Small intestine (tissue), 7 donors: ENCODE measurements at regions not wholly inside any gene's neighbourhood (a gene's known extent, or its start where the extent isn't known, plus 50 kb on each side); places are given as distances from the start of the nearest gene placed in this dataset.
"Not testable (repeated sequence)": the region's sequence is repeated elsewhere in the genome, so short reads cannot be mapped to it uniquely, and the experiment has no call there.

Experiments
- DNase-seq, 2 donors: peaks; one replicate each; pipeline versions ENCODE4 v3.0.0 to v3.0.0-alpha.2; 2013
- FAIRE-seq: peaks from 2 replicates; lab custom pipeline; 2012; peaks lifted over from hg19 to GRCh38; lab: Jason Lieb, UNC
- H3K27ac ChIP-seq, 3 donors: one replicate each; pipeline ENCODE4 v1.5.1; 2013; ENCODE audit warnings: low read length in 2 of 3, mild to moderate bottlenecking in 2 of 3, control low read depth in 1 of 3, inconsistent platforms in 1 of 3, low read depth in 1 of 3, moderate library complexity in 1 of 3
- H3K27me3 ChIP-seq, 3 donors: one replicate each; pipeline ENCODE4 v1.6.1; 2013; ENCODE audit warnings: low read length in 3 of 3, inconsistent platforms in 1 of 3; ENCODE audit not compliant: control insufficient read depth in 3 of 3, insufficient read depth in 3 of 3
- H3K36me3 ChIP-seq, 3 donors: one replicate each; pipeline ENCODE4 v1.6.1; 2013; ENCODE audit warnings: low read length in 3 of 3, inconsistent platforms in 1 of 3, low read depth in 1 of 3, mild to moderate bottlenecking in 1 of 3, moderate library complexity in 1 of 3; ENCODE audit not compliant: control insufficient read depth in 3 of 3, insufficient read depth in 2 of 3
- H3K4me1 ChIP-seq, 3 donors: one replicate each; pipeline ENCODE4 v1.6.1; 2013; ENCODE audit warnings: low read length in 2 of 3, inconsistent platforms in 1 of 3, low read depth in 1 of 3, mild to moderate bottlenecking in 1 of 3, moderate library complexity in 1 of 3; ENCODE audit not compliant: control insufficient read depth in 3 of 3, insufficient read depth in 2 of 3
- H3K4me3 ChIP-seq, 3 donors: one replicate each; pipeline ENCODE4 v1.5.1; 2013; ENCODE audit warnings: low read length in 3 of 3, control low read depth in 1 of 3, inconsistent platforms in 1 of 3, low read depth in 1 of 3, mild to moderate bottlenecking in 1 of 3, moderate library complexity in 1 of 3
- H3K9me3 ChIP-seq, 2 donors: one replicate each; pipeline ENCODE4 v1.6.1; 2013; ENCODE audit warnings: low read depth in 1 of 2, low read length in 1 of 2; ENCODE audit not compliant: control insufficient read depth in 2 of 2, insufficient read depth in 1 of 2
- WGBS, 3 donors: extraction: QIAGEN DNeasy Blood & Tissue Kit; methylation state at CpG; one replicate each; pipeline ENCODE4 v1.1.7; 2013; 5-methylcytosine and 5-hydroxymethylcytosine counted together
- donor health status: healthy with polysubstance abuse.
- donor health status: control.
- donor health status: control.
- donor health status: Bipolar disorder and iron deficiency.
- donor health status: healthy.

DNA sequence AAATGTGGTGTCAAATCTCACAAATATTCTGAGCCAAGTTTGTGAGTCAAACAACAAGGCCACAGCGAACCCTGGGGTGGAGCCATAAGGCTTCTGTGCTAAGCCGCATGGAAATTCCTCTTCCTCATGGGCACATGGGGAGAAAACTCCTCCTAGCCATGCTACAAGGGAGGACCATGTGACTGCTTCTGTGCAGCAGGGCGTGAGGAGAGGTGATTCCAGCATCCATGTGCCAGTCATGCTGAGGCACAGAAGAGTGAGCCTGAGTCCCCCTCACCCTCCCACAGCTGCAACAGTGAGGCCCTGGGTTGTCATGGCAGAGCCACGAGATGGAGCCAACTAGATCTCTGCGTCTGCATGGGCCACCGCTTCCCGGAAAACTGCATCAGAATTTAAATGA lies 488.8 kb upstream of the RAB6C start:
- no peak overlapping the region for H3K27ac ChIP-seq
- peaks cover 0 to 10% (median 0%) of the 10 kb centered on the region in 3 donors for H3K4me1 ChIP-seq
- no peak for DNase-seq
- no peaks in the 10 kb centered on the region for H3K27me3 ChIP-seq
- H3K9me3 ChIP-seq, result no peaks in the 10 kb centered on the region
- WGBS, 3 donors, result 74 to 81% (median 76%) methylated on average over 7 of the region's 7 CpGs
- FAIRE-seq, result no peak
- H3K4me3 ChIP-seq, result no peak overlapping the region
- no peaks in the 10 kb centered on the region for H3K36me3 ChIP-seq

- Histone ChIP-seq H3K4me1 (peaks cover 0 to 10% (median 0%) of the 10 kb centered on the region in 3 donors), H3K36me3 (no peaks in the 10 kb centered on the region), H3K27me3 (no peaks in the 10 kb centered on the region), H3K27ac (no peak overlapping the region), H3K4me3 (no peak overlapping the region), H3K9me3 (no peaks in the 10 kb centered on the region)
- FAIRE-seq, result no peak
- 8 to 35% (median 30%) methylated on average over 2 of the region's 2 CpGs for WGBS, 3 donors
- peak; percentile 75 to 86 for DNase-seq
Observed at GRCh38 chr2:129491308-129491707, 488.2 kb upstream of the RAB6C start.

DNA sequence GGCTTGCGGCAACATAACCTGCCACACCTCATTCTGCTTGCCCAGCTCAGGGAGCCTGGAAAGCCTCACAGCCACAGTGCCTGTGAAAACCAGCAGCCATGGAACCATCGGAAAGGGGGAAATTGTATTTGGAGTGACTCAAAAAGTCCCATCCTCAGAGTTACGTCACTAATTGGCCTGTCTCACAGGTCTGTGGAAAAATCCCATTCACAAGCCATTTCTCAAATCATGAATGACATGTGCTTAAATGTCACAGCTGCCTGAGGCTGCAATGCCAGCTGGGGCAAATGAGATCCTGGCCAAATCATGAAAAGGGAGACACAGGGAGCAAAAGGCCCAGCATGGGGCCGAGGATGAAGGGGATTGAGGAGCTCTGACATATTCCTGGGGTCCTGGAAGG lies 486.9 kb upstream of the RAB6C start:
- WGBS, 3 donors, result 80 to 86% (median 85%) methylated on average over 4 of the region's 4 CpGs
- Histone ChIP-seq H3K4me1 (peaks cover 0 to 10% (median 0%) of the 10 kb centered on the region in 3 donors), H3K27me3 (no peaks in the 10 kb centered on the region), H3K36me3 (no peaks in the 10 kb centered on the region), H3K4me3 (no peak overlapping the region), H3K27ac (no peak overlapping the region), H3K9me3 (no peaks in the 10 kb centered on the region)
- no peak for DNase-seq
- FAIRE-seq, result no peak

DNA sequence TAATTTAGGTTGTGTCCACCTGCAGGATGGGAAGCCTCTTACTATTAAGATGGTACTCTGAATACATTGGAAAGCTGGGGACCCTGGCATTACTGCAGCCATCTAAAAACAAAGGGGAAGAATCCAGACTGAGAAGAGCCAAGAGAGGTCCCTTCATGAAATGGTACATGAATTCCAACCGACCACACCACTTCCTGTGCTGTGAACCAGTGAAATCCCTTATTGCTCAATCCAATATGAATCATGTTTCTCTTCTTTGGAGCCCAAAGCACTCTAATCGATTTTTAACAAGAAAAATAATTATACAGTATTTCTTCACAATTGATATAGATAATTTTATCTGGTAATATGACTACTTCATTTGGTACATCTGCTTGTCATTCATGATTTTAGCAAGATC lies 479.7 kb upstream of the RAB6C start:
- no peak for DNase-seq
- Histone ChIP-seq H3K4me3 (no peak overlapping the region), H3K27ac (no peak overlapping the region), H3K4me1 (no peaks in the 10 kb centered on the region), H3K36me3 (no peaks in the 10 kb centered on the region), H3K27me3 (no peaks in the 10 kb centered on the region), H3K9me3 (peaks cover 0 to 4% of the 10 kb centered on the region in 2 donors)
- FAIRE-seq, result no peak
- 54 to 68% (median 55%) methylated on average over 2 of the region's 2 CpGs for WGBS, 3 donors

GRCh38 chr2:129502781-129503180 lies 476.7 kb upstream of the RAB6C start:
- 29 to 32% (median 31%) methylated on average over 4 of the region's 4 CpGs for WGBS, 3 donors
- DNase-seq (no peak), FAIRE-seq (no peak)
- no peak overlapping the region for H3K27ac ChIP-seq
- no peaks in the 10 kb centered on the region for H3K27me3 ChIP-seq
- no peak overlapping the region for H3K4me3 ChIP-seq
- H3K4me1 ChIP-seq, result no peaks in the 10 kb centered on the region
- H3K36me3 ChIP-seq, result no peaks in the 10 kb centered on the region
- peaks cover 0 to 4% of the 10 kb centered on the region in 2 donors for H3K9me3 ChIP-seq

GRCh38 chr2:129504646-129505045 lies 474.8 kb upstream of the RAB6C start:
- Histone ChIP-seq H3K4me1 (no peaks in the 10 kb centered on the region), H3K9me3 (peaks cover 0 to 4% of the 10 kb centered on the region in 2 donors), H3K4me3 (no peak overlapping the region), H3K27ac (no peak overlapping the region), H3K27me3 (no peaks in the 10 kb centered on the region), H3K36me3 (no peaks in the 10 kb centered on the region)
- FAIRE-seq, result no peak
- WGBS, 3 donors, result 77 to 79% (median 78%) methylated on average over 3 of the region's 3 CpGs
- no peak for DNase-seq

DNA sequence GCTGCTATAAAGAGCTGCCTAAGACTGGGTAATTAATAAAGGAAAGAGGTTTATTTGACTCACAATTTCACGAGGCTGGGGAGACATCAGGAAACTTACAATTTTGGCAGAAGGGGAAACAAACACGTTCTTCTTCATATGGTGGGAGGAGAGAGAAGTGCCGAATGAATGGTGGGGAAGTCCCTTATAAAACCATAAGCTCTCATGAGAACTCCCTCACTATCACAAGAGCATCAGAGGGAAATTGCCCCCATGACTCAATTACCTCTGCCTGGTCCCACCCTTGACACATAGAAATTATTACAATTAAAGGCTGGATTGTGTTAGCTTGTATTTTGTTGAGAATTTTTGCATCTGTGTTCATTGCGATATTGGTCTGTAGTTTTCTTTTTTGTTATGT lies 460.5 kb upstream of the RAB6C start:
- Histone ChIP-seq H3K4me1 (no peaks in the 10 kb centered on the region), H3K36me3 (no peaks in the 10 kb centered on the region), H3K9me3 (no peaks in the 10 kb centered on the region), H3K27ac (no peak overlapping the region), H3K27me3 (no peaks in the 10 kb centered on the region), H3K4me3 (no peak overlapping the region)
- DNase-seq, result no peak
- FAIRE-seq, result no peak
- WGBS, 3 donors, result 53 to 66% (median 61%) methylated on average over 4 of the region's 4 CpGs

DNA sequence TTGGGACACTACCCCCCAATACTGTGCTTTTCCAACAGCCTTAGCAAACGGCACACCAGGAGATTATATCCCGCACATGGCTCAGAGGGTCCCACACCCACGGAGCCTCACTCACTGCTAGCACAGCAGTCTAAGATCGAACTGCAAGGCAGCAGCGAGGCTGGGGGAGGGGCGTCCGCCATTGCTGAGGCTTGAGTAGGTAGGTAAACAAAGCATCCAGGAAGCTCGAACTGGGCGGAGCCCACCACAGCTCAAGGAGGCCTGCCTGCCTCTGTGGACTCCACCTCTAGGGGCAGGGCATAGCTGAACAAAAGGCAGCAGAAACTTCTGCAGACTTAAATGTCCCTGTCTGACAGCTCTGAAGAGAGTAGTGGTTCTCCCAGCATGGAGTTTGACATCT lies 447.3 kb upstream of the RAB6C start:
- H3K36me3 ChIP-seq, H3K27ac ChIP-seq, H3K27me3 ChIP-seq, H3K4me1 ChIP-seq, H3K9me3 ChIP-seq, DNase-seq, FAIRE-seq, H3K4me3 ChIP-seq: not testable (repeated sequence)
- WGBS, 3 donors, result 88 to 91% (median 91%) methylated on average over 9 of the region's 9 CpGs

- FAIRE-seq, result no peak
- peaks cover 0 to 3% of the 10 kb centered on the region in 2 donors for H3K9me3 ChIP-seq
- H3K4me1 ChIP-seq, result no peaks in the 10 kb centered on the region
- no peak overlapping the region for H3K4me3 ChIP-seq
- 65 to 91% (median 78%) methylated on average over 3 of the region's 3 CpGs for WGBS, 3 donors
- H3K36me3 ChIP-seq, result no peaks in the 10 kb centered on the region
- no peaks in the 10 kb centered on the region for H3K27me3 ChIP-seq
- no peak for DNase-seq
- no peak overlapping the region for H3K27ac ChIP-seq
Observed at GRCh38 chr2:129548880-129549279, 430.6 kb upstream of the RAB6C start.
